ENCODE measurements at regions not wholly inside any gene's neighbourhood (a gene's known extent, or its start where the extent isn't known, plus 50 kb on each side); places are given as distances from the start of the nearest gene placed in this dataset.

DNA sequence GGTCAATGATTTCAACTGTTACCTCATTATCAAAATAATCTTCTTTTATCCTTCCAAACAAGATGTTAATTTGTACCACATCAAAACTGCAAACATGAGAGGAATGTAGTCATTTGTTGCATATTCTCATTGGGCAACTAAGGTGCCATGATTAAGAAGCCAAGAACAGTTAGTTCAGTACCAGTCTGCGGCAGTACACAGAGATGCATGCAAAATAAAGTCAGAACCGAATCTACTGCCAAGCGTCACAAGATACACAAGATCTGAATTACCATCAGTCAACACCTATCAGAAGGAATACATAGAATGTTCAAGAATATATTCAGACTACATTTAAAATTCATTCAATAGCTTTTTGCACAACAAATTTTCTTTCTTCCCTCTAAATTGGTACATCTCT is 127.6 kb upstream of the SPATA12 start:
- 95 to 98% (median 97%) methylated on average over 3 of the region's 3 CpGs for WGBS, 4 donors
- Histone ChIP-seq H3K27me3 (no peaks in the 10 kb centered on the region), H3K9me3 (replicated peaks in 1 of 3) (no peaks in the 10 kb centered on the region), H3K4me3 (no peak overlapping the region), H3K27ac (no peak overlapping the region), H3K4me1 (replicated peaks in 1 of 2) (peaks cover 0 to 9% of the 10 kb centered on the region in 2 donors), H3K36me3 (replicated peaks in 1 of 2) (no peaks in the 10 kb centered on the region)
- TF ChIP-seq POLR2A (IDR thresholded peaks at IDR 0.05): no peak
- TF ChIP-seq, protein P1, sequence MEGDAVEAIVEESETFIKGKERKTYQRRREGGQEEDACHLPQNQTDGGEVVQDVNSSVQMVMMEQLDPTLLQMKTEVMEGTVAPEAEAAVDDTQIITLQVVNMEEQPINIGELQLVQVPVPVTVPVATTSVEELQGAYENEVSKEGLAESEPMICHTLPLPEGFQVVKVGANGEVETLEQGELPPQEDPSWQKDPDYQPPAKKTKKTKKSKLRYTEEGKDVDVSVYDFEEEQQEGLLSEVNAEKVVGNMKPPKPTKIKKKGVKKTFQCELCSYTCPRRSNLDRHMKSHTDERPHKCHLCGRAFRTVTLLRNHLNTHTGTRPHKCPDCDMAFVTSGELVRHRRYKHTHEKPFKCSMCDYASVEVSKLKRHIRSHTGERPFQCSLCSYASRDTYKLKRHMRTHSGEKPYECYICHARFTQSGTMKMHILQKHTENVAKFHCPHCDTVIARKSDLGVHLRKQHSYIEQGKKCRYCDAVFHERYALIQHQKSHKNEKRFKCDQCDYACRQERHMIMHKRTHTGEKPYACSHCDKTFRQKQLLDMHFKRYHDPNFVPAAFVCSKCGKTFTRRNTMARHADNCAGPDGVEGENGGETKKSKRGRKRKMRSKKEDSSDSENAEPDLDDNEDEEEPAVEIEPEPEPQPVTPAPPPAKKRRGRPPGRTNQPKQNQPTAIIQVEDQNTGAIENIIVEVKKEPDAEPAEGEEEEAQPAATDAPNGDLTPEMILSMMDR (IDR thresholded peaks at IDR 0.05): no peak
- DNase-seq: no peak
- intact Hi-C loops (cut with DNase I): no loop called here

DNA sequence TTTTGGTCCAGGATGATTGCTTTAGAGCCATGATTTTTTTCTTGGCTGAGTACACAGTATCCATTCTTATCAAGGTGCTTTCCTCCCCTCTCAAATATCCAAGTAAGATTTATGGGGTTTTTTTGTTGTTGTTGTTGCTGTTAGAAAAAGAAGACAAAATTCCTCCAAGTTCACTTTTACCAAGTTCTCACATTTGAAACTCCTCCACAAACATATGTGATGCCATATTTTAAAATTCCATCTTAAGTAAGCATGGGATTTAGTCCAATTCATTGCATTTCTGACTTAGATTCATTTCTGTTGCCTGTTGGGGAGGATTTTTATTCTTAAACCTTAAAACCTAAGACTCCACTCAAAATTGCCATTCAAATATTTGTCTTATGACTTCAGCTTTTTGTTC is 128.6 kb upstream of the SPATA12 start:
- Histone ChIP-seq H3K4me1 (replicated peaks in 1 of 2) (peaks cover 0 to 13% of the 10 kb centered on the region in 2 donors), H3K9me3 (replicated peaks in 1 of 3) (no peaks in the 10 kb centered on the region), H3K27ac (no peak overlapping the region), H3K36me3 (replicated peaks in 1 of 2) (no peaks in the 10 kb centered on the region), H3K27me3 (no peaks in the 10 kb centered on the region), H3K4me3 (no peak overlapping the region)
- TF ChIP-seq, protein P1 (IDR thresholded peaks at IDR 0.05): no peak
- TF ChIP-seq POLR2A (IDR thresholded peaks at IDR 0.05): no peak
- no peak for DNase-seq
- intact Hi-C loops (cut with DNase I): no loop called here

DNA sequence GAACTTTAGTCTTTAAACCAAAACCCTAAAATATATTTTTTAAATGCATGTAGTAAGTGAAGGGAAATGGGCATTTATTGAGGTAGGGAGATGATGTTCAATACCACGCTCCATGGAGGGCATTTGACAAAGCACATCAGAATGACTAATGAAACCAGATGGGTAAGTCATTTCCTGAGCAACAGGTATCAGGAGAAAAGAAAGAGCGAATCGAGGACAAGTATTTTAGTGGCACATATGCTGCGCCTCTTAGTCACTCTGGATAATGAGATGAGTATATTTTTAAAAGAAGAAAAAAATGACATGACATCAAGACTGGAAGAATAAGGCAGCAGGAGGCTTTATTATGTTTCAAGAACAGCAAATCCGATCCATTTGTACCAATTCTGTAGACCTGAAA is 129.0 kb upstream of the ARHGEF3 start:
- no peak for DNase-seq
- H3K36me3 ChIP-seq (replicated peaks in 1 of 2): no peaks in the 10 kb centered on the region
- H3K4me1 ChIP-seq (replicated peaks in 1 of 2): peaks cover 0 to 24% of the 10 kb centered on the region in 2 donors
- TF ChIP-seq, protein P1 (IDR thresholded peaks at IDR 0.05): no peak
- no peak for TF ChIP-seq POLR2A (IDR thresholded peaks at IDR 0.05)
- H3K27ac ChIP-seq: no peak overlapping the region
- H3K4me3 ChIP-seq: no peak overlapping the region
- no peaks in the 10 kb centered on the region for H3K27me3 ChIP-seq
- H3K9me3 ChIP-seq (replicated peaks in 1 of 3): no peaks in the 10 kb centered on the region
- 88 to 95% (median 91%) methylated on average over 5 of the region's 5 CpGs for WGBS, 4 donors
- intact Hi-C loops (cut with DNase I): no loop called here

DNA sequence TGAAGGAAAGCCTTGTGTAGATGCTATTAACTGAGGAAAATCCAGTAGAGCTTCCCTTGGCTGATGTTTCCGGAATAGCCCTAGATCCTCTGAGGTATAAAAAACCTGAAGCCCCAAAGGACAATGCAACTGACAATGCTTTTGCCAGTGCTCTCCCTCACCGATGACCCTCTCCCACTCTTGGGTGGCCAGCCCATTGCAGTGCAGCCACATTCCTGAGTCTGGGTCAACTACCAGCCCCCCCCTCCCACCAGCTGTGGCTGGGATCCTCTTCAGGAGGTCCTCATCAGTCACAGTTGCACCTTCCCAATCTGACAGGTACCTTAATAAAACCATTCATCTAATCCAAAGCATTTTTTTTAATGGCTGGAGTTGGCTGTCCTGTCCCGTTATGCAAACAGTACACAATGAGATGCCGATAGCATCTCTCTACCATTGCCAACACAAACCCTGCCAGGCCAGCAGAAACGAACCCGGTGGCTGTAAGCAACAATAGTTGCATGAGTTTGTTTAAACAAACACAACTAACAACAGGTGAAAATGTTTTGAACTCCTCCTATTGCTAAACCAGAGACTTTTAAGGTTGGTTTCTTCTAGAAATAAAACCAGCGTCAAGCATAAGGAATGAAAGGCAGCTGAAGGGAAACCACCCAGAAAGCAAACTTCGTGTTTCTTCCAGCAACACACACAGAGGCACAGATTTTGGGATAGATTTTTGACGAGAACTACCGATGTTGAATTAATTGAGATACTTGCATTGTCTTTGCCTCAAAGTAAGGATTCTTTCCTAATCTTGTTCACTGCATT is 128.3 kb upstream of the ARHGEF3 start:
- intact Hi-C loops (cut with DNase I): no loop called here

More for the DNA sequence above, 128.3 kb upstream of the ARHGEF3 start:
- no peak overlapping the region for H3K27ac ChIP-seq
- no peak for TF ChIP-seq POLR2A (IDR thresholded peaks at IDR 0.05)
- TF ChIP-seq, protein P1 (IDR thresholded peaks at IDR 0.05): no peak
- no peaks in the 10 kb centered on the region for H3K36me3 ChIP-seq (replicated peaks in 1 of 2)
- H3K4me3 ChIP-seq: no peak overlapping the region
- no peaks in the 10 kb centered on the region for H3K9me3 ChIP-seq (replicated peaks in 1 of 3)
- 86 to 93% (median 91%) methylated on average over 10 of the region's 10 CpGs for whole genome bisulfite sequencing, 4 donors
- no peak for DNase-seq
- H3K4me1 ChIP-seq (replicated peaks in 1 of 2): peaks cover 0 to 26% of the 10 kb centered on the region in 2 donors
- no peaks in the 10 kb centered on the region for H3K27me3 ChIP-seq

All from adrenal gland (tissue), 9 donors.